Osteocyte (in vitro differentiated cells): ENCODE measurements at regions not wholly inside any gene's neighbourhood (a gene's known extent, or its start where the extent isn't known, plus 50 kb on each side); places are given as distances from the start of the nearest gene placed in this dataset.

Source experiments
- DNase-seq: peaks from one replicate; pipeline ENCODE4 v3.0.0; 2021; ENCODE audit warnings: mixed read lengths; ENCODE audit not compliant: unreplicated experiment; ENCODE audit errors: extremely low spot score
- H3K27ac Mint-ChIP-seq: one replicate; pipeline ENCODE4 v1.8.0; 2021; ENCODE audit warnings: mild to moderate bottlenecking, mixed read lengths; ENCODE audit not compliant: unreplicated experiment
- H3K27me3 Mint-ChIP-seq: one replicate; pipeline ENCODE4 v1.8.0; 2021; ENCODE audit warnings: mixed read lengths; ENCODE audit not compliant: unreplicated experiment
- H3K36me3 Mint-ChIP-seq: one replicate; pipeline ENCODE4 v1.8.0; 2021; ENCODE audit warnings: mixed read lengths; ENCODE audit not compliant: unreplicated experiment
- H3K4me1 Mint-ChIP-seq: one replicate; pipeline ENCODE4 v1.8.0; 2021; ENCODE audit warnings: mixed read lengths; ENCODE audit not compliant: unreplicated experiment
- H3K4me3 Mint-ChIP-seq: one replicate; pipeline ENCODE4 v1.8.0; 2021; ENCODE audit warnings: mild to moderate bottlenecking, moderate library complexity, mixed read lengths; ENCODE audit not compliant: unreplicated experiment
- H3K9me3 Mint-ChIP-seq: one replicate; pipeline ENCODE4 v1.8.0; 2021; ENCODE audit warnings: mixed read lengths; ENCODE audit not compliant: unreplicated experiment
- CTCF ChIP-seq: fragments of 200-600 bp; sonication (generic); IDR thresholded peaks from 2 replicates; pipeline ENCODE4 v1.5.0; 2021; ENCODE audit warnings: antibody characterized with exemption, mild to moderate bottlenecking, moderate library complexity

- no peaks in the 10 kb centered on the region for H3K9me3 Mint-ChIP-seq
- no peak overlapping the region for H3K27ac Mint-ChIP-seq
- H3K4me3 Mint-ChIP-seq = no peak overlapping the region
- no peak for TF ChIP-seq CTCF
- H3K27me3 Mint-ChIP-seq = peaks cover 7% of the 10 kb centered on the region
- no peaks in the 10 kb centered on the region for H3K4me1 Mint-ChIP-seq
- DNase-seq = no peak
- no peaks in the 10 kb centered on the region for H3K36me3 Mint-ChIP-seq
These were observed 484.9 kb downstream of the METTL4 start for GRCh38 chr18:2086439-2086838.

- no peak for DNase-seq
- Mint-ChIP-seq H3K4me1 (no peaks in the 10 kb centered on the region), H3K27ac (no peak overlapping the region), H3K9me3 (no peaks in the 10 kb centered on the region), H3K27me3 (peaks cover 12% of the 10 kb centered on the region), H3K36me3 (no peaks in the 10 kb centered on the region), H3K4me3 (no peak overlapping the region)
- no peak for TF ChIP-seq CTCF
These were observed 483.2 kb downstream of the METTL4 start for GRCh38 chr18:2087877-2088673.

- H3K27ac Mint-ChIP-seq = no peak overlapping the region
- H3K9me3 Mint-ChIP-seq = no peaks in the 10 kb centered on the region
- no peak for TF ChIP-seq CTCF
- no peak overlapping the region for H3K4me3 Mint-ChIP-seq
- peaks cover 9% of the 10 kb centered on the region for H3K27me3 Mint-ChIP-seq
- DNase-seq = no peak
- no peaks in the 10 kb centered on the region for H3K4me1 Mint-ChIP-seq
- no peaks in the 10 kb centered on the region for H3K36me3 Mint-ChIP-seq
These were observed 481.9 kb downstream of the METTL4 start for GRCh38 chr18:2089396-2089795.

DNA sequence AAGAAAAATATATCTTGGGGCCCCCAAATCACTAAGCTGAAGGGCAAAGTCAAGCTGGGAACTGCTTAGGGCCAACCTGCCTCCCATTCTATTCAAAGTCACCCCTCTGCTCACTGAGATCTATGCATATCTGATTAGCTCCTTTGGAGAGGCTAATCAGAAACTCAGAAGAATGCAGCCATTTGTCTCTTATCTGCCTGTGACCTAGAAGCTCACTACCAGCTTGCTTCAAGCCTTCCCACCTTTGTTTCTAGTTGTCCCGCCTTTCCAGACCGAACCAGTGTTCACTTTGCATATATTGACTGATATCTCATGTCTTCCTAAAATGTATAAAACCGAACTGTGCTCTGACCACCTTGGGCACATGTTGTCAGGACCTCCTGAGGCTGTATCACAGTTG is 479.4 kb downstream of the METTL4 start:
- no peak overlapping the region for H3K27ac Mint-ChIP-seq
- H3K27me3 Mint-ChIP-seq = peaks cover 9% of the 10 kb centered on the region
- H3K4me3 Mint-ChIP-seq = no peak overlapping the region
- DNase-seq = no peak
- H3K9me3 Mint-ChIP-seq = no peaks in the 10 kb centered on the region
- TF ChIP-seq CTCF = no peak
- H3K36me3 Mint-ChIP-seq = no peaks in the 10 kb centered on the region
- H3K4me1 Mint-ChIP-seq = no peaks in the 10 kb centered on the region

DNA sequence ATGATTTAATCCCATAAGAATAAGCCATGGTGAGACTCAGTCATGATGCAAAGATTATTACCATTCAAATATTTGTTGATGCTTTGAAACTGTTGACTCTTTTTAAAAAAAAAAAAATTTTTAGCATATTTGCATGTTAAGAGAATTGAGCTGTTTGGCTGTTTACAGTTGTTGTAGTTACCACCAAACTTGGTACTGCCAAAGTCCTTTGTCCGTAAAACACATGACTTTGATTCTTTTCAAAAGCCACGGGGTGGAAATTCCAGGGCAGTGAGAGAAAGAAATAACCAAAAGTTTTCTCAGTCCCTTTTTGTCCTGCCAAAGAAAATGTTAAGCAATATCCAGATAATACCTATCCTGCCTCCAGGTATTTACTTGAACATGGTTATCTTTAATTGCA is 474.8 kb downstream of the METTL4 start:
- Mint-ChIP-seq H3K9me3 (no peaks in the 10 kb centered on the region), H3K27ac (no peak overlapping the region), H3K27me3 (peaks cover 21% of the 10 kb centered on the region), H3K4me3 (no peak overlapping the region), H3K4me1 (no peaks in the 10 kb centered on the region), H3K36me3 (no peaks in the 10 kb centered on the region)
- no peak for DNase-seq
- no peak for TF ChIP-seq CTCF
